ENCODE measurements at regions not wholly inside any gene's neighbourhood (a gene's known extent, or its start where the extent isn't known, plus 50 kb on each side); places are given as distances from the start of the nearest gene placed in this dataset.

DNA sequence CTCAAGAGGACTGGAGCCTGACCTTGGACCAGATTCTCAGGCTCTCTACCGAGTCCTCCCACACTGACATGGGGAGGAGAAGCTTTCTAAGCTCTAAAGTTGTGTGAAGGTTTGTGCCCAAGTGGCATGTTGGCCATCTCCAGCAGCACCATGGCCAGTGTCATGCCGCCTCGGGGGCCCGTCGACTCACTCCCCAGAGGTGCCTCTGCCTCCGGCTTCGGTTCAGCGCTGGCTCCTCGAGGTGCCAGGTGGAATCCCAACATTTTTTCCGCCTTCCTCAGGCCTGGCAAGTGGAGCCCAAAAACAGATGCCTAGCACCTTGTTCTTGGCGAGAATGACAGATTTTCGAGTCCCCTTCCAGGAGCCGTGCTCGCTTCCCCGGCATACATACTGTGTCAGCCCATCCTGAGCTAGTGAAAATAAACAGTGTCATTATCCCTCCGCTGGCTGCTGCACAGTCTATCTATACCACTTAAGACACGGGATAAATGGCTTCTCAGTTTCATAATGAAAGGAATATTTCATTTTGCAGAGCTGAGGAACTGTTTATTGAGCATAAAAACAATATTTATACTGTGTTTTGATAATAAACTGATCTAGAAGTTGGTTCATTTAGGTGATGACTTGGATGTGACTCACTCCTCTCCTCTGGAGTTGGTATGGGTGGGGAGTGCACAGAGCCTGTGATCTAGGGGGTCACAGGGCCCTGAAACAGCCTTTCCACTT is 328.5 kb upstream of the TLE3 start:
- no peak for TF ChIP-seq CTCF (conservative IDR thresholded peaks at IDR 0.05; ENCODE audit: low read depth, low read length)
- no peak overlapping the region for H3K4me3 ChIP-seq (ENCODE audit: low read depth, low read length)
- DNase-seq (ENCODE audit: low read depth), result no peak

GRCh38 chr15:70424937-70425411 is 327.3 kb upstream of the TLE3 start:
- TF ChIP-seq CTCF (conservative IDR thresholded peaks at IDR 0.05; ENCODE audit: low read depth, low read length), result no peak
- DNase-seq (ENCODE audit: low read depth), result no peak
- H3K4me3 ChIP-seq (ENCODE audit: low read depth, low read length), result no peak overlapping the region

GRCh38 chr15:70423267-70423666 is 325.6 kb upstream of the TLE3 start:
- no peak for TF ChIP-seq CTCF (conservative IDR thresholded peaks at IDR 0.05; ENCODE audit: low read depth, low read length)
- no peak for DNase-seq (ENCODE audit: low read depth)
- H3K4me3 ChIP-seq (ENCODE audit: low read depth, low read length), result no peak overlapping the region

DNA sequence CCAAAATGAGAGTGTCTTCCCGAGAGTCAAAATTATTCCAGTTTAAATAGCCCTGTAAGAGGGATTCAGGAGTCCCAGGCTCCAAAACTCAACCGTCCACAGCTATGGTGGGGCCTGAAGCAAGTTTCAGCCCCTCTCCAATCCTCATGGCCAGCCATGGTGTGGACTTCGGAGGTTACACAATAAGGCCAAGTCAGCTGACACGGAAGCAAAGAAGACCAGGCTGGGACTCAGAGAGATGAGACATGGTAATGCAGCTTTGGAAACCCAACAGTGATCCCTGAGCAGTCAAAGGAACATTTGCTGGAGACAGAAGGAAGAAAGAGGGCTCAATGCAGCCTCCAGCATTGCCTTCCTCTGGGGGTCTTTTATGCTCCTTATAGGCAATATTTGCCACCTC is 324.6 kb upstream of the TLE3 start:
- TF ChIP-seq CTCF (conservative IDR thresholded peaks at IDR 0.05; ENCODE audit: low read depth, low read length), result no peak
- no peak for DNase-seq (ENCODE audit: low read depth)
- H3K4me3 ChIP-seq (ENCODE audit: low read depth, low read length), result no peak overlapping the region

- no peak for TF ChIP-seq CTCF (conservative IDR thresholded peaks at IDR 0.05; ENCODE audit: low read depth, low read length)
- DNase-seq (ENCODE audit: low read depth), result no peak
- H3K4me3 ChIP-seq (ENCODE audit: low read depth, low read length), result no peak overlapping the region
Observed at GRCh38 chr15:70420948-70421482, 323.3 kb upstream of the TLE3 start.

DNA sequence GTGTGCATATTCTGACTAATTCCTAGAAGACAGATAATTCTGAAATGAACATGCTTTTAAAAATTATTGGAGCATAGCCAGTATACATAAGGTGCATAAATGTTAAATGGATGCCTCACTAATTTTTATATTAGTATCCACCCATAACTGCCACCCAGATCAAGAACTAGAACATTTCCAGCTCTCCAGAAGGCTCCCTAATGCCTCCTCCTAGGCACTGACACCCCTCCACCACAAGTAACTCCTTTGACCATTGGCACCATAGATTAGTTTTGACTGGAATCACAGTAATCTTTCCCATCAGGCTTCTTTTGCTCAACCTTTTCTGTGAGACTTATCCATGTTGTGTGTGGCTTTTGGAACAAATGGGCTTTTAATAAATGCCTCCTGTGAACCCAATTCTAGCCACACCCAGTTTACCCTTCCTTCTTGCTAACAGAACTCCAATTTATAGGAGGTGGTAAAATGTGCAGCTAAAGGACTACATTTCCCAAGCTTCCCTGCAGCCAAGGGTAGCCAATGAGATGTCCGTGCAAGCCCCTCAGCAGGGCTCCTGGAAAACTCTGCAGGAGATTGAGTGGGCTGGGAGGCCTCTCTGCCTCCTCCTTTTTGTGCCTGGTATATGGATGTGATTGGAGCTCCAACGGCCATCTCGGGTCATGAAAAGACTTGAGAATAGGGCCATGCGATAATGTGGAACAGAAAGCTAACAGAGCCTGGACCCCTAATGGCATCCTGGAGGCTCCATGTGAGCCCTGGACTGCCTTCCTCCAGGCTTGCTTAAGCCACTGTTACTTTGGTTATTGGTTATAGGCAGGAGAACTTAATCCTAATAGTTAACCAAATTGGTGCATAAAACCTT is 322.6 kb upstream of the TLE3 start:
- DNase-seq (ENCODE audit: low read depth), result no peak
- H3K4me3 ChIP-seq (ENCODE audit: low read depth, low read length), result no peak overlapping the region
- TF ChIP-seq CTCF (conservative IDR thresholded peaks at IDR 0.05; ENCODE audit: low read depth, low read length), result no peak
